ENCODE measurements at regions not wholly inside any gene's neighbourhood (a gene's known extent, or its start where the extent isn't known, plus 50 kb on each side); places are given as distances from the start of the nearest gene placed in this dataset.

GRCh38 chr15:23890218-23890617 is 203.1 kb upstream of the NDN start:
- TF ChIP-seq CTCF (IDR thresholded peaks at IDR 0.05) (no peak), POLR2A (IDR thresholded peaks at IDR 0.05) (no peak)

Data from uterus (tissue), 2 donors.